Chondrocyte (in vitro differentiated cells): ENCODE measurements at regions not wholly inside any gene's neighbourhood (a gene's known extent, or its start where the extent isn't known, plus 50 kb on each side); places are given as distances from the start of the nearest gene placed in this dataset.
"Not testable (repeated sequence)": the region's sequence is repeated elsewhere in the genome, so short reads cannot be mapped to it uniquely, and the experiment has no call there.

Experiments
- DNase-seq: peaks from one replicate; pipeline ENCODE4 v3.0.0; 2021; ENCODE audit warnings: mixed read lengths, low spot score
- H3K27ac Mint-ChIP-seq: one replicate; pipeline ENCODE4 v1.8.0; 2021; ENCODE audit warnings: mild to moderate bottlenecking, moderate library complexity, mixed read lengths; ENCODE audit not compliant: unreplicated experiment
- H3K27me3 Mint-ChIP-seq: 2 replicates; pipeline ENCODE4 v1.8.0; 2021; ENCODE audit warnings: low read depth, mixed read lengths
- H3K36me3 Mint-ChIP-seq: 2 replicates; pipeline ENCODE4 v1.8.0; 2021; ENCODE audit warnings: low read depth, mixed read lengths
- H3K4me1 Mint-ChIP-seq: 2 replicates; pipeline ENCODE4 v1.8.0; 2021; ENCODE audit warnings: low read depth, mild to moderate bottlenecking, mixed read lengths
- H3K4me3 Mint-ChIP-seq: one replicate; pipeline ENCODE4 v1.8.0; 2021; ENCODE audit warnings: mild to moderate bottlenecking, moderate library complexity, mixed read lengths; ENCODE audit not compliant: unreplicated experiment
- H3K9me3 Mint-ChIP-seq: 2 replicates; pipeline ENCODE4 v1.8.0; 2021; ENCODE audit warnings: low read depth, mixed read lengths
- TF ChIP-seq, protein P1 (sequence below): fragments of 200-600 bp; sonication (generic); IDR thresholded peaks from 2 replicates; pipeline ENCODE4 v1.5.0; 2021; ENCODE audit warnings: antibody characterized with exemption, mild to moderate bottlenecking, moderate library complexity

DNA sequence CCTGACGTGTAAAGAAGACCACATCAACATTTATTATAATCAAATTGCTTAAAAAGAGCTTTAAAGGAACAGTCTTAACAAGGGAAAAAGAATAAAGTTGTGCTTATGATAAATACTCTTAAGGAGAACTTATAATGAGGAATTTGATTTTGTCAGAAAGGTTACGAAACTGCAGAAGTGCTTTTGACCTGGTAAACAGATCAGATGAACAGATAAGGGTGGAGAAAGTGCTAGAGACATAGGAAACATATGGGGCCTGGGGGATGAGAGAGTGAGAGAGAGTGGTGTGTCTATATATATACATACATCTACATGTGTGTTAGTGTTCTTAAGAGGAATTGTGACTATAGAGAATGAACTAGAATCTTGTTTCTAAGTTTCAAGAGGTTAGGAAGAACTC is 186.2 kb upstream of the GJE1 start:
- peaks cover 30% of the 10 kb centered on the region for H3K9me3 Mint-ChIP-seq
- no peak overlapping the region for H3K27ac Mint-ChIP-seq
- DNase-seq = no peak
- no peaks in the 10 kb centered on the region for H3K4me1 Mint-ChIP-seq
- no peak overlapping the region for H3K4me3 Mint-ChIP-seq
- no peaks in the 10 kb centered on the region for H3K27me3 Mint-ChIP-seq
- peaks cover 2% of the 10 kb centered on the region for H3K36me3 Mint-ChIP-seq
- TF ChIP-seq, protein P1, sequence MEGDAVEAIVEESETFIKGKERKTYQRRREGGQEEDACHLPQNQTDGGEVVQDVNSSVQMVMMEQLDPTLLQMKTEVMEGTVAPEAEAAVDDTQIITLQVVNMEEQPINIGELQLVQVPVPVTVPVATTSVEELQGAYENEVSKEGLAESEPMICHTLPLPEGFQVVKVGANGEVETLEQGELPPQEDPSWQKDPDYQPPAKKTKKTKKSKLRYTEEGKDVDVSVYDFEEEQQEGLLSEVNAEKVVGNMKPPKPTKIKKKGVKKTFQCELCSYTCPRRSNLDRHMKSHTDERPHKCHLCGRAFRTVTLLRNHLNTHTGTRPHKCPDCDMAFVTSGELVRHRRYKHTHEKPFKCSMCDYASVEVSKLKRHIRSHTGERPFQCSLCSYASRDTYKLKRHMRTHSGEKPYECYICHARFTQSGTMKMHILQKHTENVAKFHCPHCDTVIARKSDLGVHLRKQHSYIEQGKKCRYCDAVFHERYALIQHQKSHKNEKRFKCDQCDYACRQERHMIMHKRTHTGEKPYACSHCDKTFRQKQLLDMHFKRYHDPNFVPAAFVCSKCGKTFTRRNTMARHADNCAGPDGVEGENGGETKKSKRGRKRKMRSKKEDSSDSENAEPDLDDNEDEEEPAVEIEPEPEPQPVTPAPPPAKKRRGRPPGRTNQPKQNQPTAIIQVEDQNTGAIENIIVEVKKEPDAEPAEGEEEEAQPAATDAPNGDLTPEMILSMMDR = no peak

DNA sequence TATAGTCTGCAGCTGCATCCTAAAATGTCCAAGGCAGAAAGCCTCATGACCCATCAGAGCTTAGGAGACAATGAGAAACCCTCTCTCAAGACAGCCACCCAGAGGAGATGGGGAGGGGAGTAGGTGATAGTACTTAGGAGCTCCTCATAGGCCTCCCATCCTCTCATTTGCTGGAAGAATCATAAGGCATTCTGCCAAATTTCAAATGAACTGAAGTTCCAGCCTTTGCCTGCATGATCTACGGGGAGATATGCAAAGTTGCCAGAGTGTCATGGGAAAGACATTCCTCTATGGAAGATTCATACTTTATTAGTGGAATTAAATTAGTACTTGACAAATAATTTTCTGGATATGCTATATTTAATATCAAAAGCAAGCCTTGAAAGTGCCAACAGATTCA is 194.1 kb upstream of the GJE1 start:
- H3K36me3 Mint-ChIP-seq = no peaks in the 10 kb centered on the region
- DNase-seq = no peak
- H3K27ac Mint-ChIP-seq = no peak overlapping the region
- H3K27me3 Mint-ChIP-seq = peaks cover 5% of the 10 kb centered on the region
- H3K4me3 Mint-ChIP-seq = no peak overlapping the region
- TF ChIP-seq, protein P1 = no peak
- peaks cover 24% of the 10 kb centered on the region for H3K9me3 Mint-ChIP-seq
- H3K4me1 Mint-ChIP-seq = no peaks in the 10 kb centered on the region

DNA sequence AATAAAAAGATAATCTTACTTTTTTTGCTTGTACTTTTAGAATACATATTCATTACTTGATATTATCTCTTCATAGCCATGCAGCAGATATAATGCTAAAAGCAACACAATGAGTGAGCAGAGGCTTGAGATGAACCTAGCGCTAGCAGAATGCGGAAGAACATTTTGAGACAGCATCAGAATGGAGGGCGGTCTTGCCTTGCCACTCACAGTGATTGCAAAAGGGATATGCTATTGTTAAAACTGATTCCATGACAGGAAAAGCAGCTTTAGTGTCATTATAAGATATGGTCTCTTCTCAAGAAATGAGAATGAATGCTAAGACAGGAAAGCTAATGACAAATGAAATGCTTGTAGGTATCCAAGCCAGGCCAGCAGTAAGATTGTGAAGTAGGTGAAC is 200.0 kb upstream of the GJE1 start:
- DNase-seq = no peak
- Mint-ChIP-seq H3K27ac (no peak overlapping the region), H3K9me3 (no peaks in the 10 kb centered on the region), H3K4me3 (no peak overlapping the region), H3K27me3 (peaks cover 2% of the 10 kb centered on the region), H3K36me3 (no peaks in the 10 kb centered on the region), H3K4me1 (no peaks in the 10 kb centered on the region)
- TF ChIP-seq, protein P1 = no peak

DNA sequence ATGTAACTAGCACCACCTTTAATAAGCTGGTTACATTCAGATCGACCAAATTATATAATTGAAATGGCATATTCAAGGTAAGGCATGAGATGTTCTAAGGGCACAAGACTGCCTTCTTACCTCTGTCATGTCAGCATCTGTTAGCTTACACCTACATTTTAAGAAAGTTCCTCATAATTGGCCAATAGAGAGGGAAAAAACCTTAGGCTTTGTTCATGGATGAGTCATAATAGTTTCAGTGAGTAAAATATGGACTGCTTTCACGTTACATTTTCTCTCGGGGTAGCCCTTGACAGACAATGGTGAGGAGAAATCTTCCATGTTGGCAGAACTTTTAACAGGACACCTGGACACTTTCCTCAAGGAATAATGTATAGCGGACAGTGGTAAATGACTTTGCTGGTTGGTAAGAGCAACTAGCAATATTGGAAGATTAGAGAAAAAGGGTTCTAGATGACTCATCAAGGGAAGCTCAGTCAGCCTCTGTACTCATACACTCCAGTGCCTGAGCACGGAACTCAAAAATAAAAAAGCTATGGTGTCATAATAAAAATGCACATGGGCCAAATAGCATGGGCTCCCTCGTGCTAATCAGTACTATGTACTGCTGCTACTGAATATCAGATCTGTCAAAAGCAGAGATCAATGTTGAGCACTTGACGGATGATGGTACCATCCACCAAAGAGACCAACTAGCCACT is 206.4 kb upstream of the GJE1 start:
- not testable (repeated sequence) for H3K27ac Mint-ChIP-seq, DNase-seq, H3K4me1 Mint-ChIP-seq, H3K27me3 Mint-ChIP-seq, H3K4me3 Mint-ChIP-seq, H3K9me3 Mint-ChIP-seq, H3K36me3 Mint-ChIP-seq

DNA sequence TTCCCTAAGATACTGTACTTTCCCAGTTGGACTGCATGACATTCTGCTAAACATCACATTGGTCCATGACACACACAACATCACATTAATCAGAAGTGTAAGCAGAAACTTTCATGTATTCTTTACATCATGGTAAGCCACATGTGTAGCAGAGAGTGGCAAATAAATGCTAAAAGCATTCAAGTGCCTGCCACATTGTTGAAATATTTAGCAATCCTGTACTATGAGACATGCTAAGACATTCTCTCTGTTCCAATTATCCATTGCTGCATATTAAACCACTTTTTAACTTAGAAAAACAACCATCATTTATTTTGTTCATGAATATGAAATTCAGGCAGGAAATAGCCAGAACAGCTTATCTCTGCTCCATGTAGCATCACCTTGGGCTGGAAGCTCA is 207.7 kb upstream of the GJE1 start:
- H3K4me1 Mint-ChIP-seq = peaks cover 7% of the 10 kb centered on the region
- DNase-seq = no peak
- H3K27ac Mint-ChIP-seq = no peak overlapping the region
- peaks cover 4% of the 10 kb centered on the region for H3K9me3 Mint-ChIP-seq
- no peak overlapping the region for H3K4me3 Mint-ChIP-seq
- H3K27me3 Mint-ChIP-seq = no peaks in the 10 kb centered on the region
- no peaks in the 10 kb centered on the region for H3K36me3 Mint-ChIP-seq
- TF ChIP-seq, protein P1 = no peak

DNA sequence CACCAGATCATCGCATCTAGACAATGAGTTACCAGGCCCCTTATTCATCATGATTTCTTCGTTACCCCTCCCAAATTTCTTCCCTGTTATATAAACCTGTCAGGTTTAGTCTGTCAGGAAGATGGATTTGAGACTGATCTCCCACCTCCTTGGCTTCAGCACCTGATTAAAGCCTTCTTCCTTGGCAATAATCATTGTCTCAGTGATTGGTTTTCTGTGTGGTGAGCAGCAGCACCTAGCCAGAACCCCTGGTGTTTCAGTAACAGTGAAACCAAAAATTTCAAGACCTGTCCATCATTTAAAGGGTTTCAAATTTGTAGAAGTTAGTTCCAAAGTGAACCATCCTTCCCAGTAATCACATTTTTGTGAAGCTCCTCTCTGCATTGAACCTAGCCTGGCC is 209.8 kb upstream of the GJE1 start:
- TF ChIP-seq, protein P1 = no peak
- H3K9me3 Mint-ChIP-seq = peaks cover 4% of the 10 kb centered on the region
- peaks cover 7% of the 10 kb centered on the region for H3K4me1 Mint-ChIP-seq
- H3K36me3 Mint-ChIP-seq = no peaks in the 10 kb centered on the region
- H3K4me3 Mint-ChIP-seq = no peak overlapping the region
- H3K27me3 Mint-ChIP-seq = no peaks in the 10 kb centered on the region
- DNase-seq = no peak
- no peak overlapping the region for H3K27ac Mint-ChIP-seq

DNA sequence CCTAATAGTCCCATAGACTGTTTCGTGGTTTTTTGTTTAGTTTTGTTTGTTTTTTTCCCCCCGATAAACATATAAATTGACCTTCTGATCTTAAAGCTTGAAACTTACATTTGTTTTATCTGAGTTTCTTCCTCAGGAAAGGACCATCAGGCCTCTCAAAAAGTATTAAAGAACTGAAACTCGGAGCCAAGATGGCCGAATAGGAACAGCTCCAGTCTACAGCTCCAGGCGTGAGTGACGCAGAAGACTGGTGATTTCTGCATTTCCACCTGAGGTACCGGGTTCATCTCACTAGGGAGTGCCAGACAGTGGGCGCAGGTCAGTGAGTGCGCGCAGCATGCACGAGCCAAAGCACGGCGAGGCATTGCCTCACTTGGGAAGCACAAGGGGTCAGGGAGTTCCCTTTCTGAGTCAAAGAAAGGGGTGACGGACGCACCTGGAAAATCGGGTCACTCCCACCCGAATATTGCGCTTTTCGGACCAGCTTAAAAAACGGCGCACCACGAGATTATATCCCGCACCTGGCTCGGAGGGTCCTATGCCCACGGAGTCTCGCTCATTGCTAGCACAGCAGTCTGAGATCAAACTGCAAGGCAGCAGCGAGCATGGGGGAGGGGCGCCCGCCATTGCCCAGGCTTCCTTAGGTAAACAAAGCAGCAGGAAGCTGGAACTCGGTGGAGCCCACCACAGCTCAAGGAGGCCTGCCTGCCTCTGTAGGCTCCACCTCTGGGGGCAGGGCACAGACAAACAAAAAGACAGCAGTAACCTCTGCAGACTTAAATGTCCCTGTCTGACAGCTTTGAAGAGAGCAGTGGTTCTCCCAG is 215.8 kb upstream of the GJE1 start:
- DNase-seq, H3K9me3 Mint-ChIP-seq, H3K27me3 Mint-ChIP-seq, H3K36me3 Mint-ChIP-seq, H3K27ac Mint-ChIP-seq, H3K4me3 Mint-ChIP-seq, H3K4me1 Mint-ChIP-seq: not testable (repeated sequence)
